ENCODE measurements at regions not wholly inside any gene's neighbourhood (a gene's known extent, or its start where the extent isn't known, plus 50 kb on each side); places are given as distances from the start of the nearest gene placed in this dataset.

DNA sequence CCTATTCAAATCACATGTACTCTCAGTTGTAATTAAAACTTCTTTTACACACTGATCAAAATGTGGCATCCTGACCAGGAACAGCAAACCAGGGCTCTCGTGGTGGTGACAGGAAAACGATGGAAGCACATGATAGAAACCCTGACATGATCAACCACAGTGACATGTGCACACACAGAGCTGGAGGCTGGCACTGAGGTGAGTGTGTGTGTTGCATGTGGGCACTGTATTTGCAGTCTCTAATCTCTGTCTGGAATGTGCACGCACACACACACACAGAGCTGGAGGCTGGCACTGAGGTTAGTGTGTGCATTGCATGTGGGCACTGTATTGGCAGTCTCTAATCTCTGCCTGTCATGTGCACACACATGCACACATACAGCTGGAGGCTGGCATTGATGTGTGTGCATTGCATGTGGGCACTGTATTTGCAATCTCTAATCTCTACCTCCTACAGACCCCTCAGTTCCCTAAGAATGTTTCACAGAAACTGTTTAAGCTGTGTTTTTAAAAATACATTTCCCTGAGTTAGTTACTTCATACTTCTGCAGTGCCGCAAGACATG lies 406.9 kb downstream of the SFMBT2 start:
- TF ChIP-seq CTCF (IDR thresholded peaks at IDR 0.05) (no peak), POLR2AphosphoS5 (IDR thresholded peaks at IDR 0.05; ENCODE audit: insufficient read depth in 1 of 2, low read depth in 1 of 2) (no peak)

Measured in vagina (tissue), 2 donors.